ENCODE measurements at regions not wholly inside any gene's neighbourhood (a gene's known extent, or its start where the extent isn't known, plus 50 kb on each side); places are given as distances from the start of the nearest gene placed in this dataset.

GRCh38 chr2:177042311-177042710 lies 170.3 kb upstream of the HNRNPA3 start:
- TF ChIP-seq CTCF (IDR thresholded peaks at IDR 0.05) (no peak), POLR2A (IDR thresholded peaks at IDR 0.05) (no peak), EP300 (IDR thresholded peaks at IDR 0.05) (no peak)
